K562 (cell line): ENCODE measurements at regions not wholly inside any gene's neighbourhood (a gene's known extent, or its start where the extent isn't known, plus 50 kb on each side); places are given as distances from the start of the nearest gene placed in this dataset.

Experiments
- ATAC-seq: fragments of 200-7000 bp; cut with Tn5 transposase; 3 replicates; pipeline ENCODE4 v1.9.1; 2020; ENCODE audit warnings: moderate library complexity
- BruUV-seq: library from RNA; stranded (reverse); fragments of 400-500 nt; replicated peaks from 2 replicates; lab custom pipeline; 2021; lab: Mats Ljungman, UMichigan
- CTCF ChIA-PET: fragments of 300-600 bp; formaldehyde crosslinking; extraction: SDS; loops from one replicate; lab custom pipeline; 2021; ENCODE audit warnings: low intra/inter-chr PET ratio; lab: Yijun Ruan, JAX
- POLR2A ChIA-PET: fragments of 300-600, 350-650 bp; sonication (Branson Sonifier 250); formaldehyde crosslinking; extraction: SDS; loops from one replicate; lab custom pipeline; 2021; ENCODE audit warnings: antibody characterized with exemption, inconsistent platforms; lab: Yijun Ruan, JAX
- DNase-seq, 4 experiments: peaks; one replicate each; pipeline versions ENCODE4 v3.0.0 to v3.0.0-alpha.2; 2011 to 2018; ENCODE audit warnings: low spot score in 3 of 4, mixed read lengths in 3 of 4; ENCODE audit errors: extremely low read depth in 1 of 4
- FAIRE-seq: peaks from 2 replicates; lab custom pipeline; 2011; peaks lifted over from hg19 to GRCh38; lab: Jason Lieb, UNC
- H2AFZ ChIP-seq: 2 replicates; pipeline ENCODE4 v1.6.0; 2011; ENCODE audit warnings: low read depth, low read length, control low read depth, inconsistent platforms
- H3K27ac ChIP-seq: fragments of 200-600 bp; 3 replicates; pipeline ENCODE4 v1.8.0; 2011; ENCODE audit warnings: low read depth, mild to moderate bottlenecking, control low read depth, inconsistent platforms, low read length, moderate library complexity, mixed read lengths; ENCODE audit errors: extremely low read depth
- H3K27me3 ChIP-seq, 2 experiments: fragments of 300-600 bp in 1 of 2; 2 replicates in 1 of 2; 3 replicates in 1 of 2; pipeline versions ENCODE4 v1.6.0 to v1.8.0; 2011; ENCODE audit warnings: inconsistent platforms in 2 of 2, low read length in 2 of 2, mild to moderate bottlenecking in 1 of 2, mixed read lengths in 1 of 2, moderate library complexity in 1 of 2; ENCODE audit not compliant: control insufficient read depth in 2 of 2, insufficient read depth in 2 of 2
- H3K36me3 ChIP-seq: fragments of 300-600 bp; 3 replicates; pipeline ENCODE4 v1.8.0; 2011; ENCODE audit warnings: mild to moderate bottlenecking, low read length, inconsistent platforms; ENCODE audit not compliant: control insufficient read depth, insufficient read depth
- H3K4me1 ChIP-seq, 2 experiments: fragments of 200-600 bp in 1 of 2; replicated peaks in 1 of 2; 2 replicates in 1 of 2; 3 replicates in 1 of 2; pipeline versions ENCODE4 v1.5.1 to v1.8.0; 2011; ENCODE audit warnings: inconsistent platforms in 2 of 2, low read length in 2 of 2, mild to moderate bottlenecking in 1 of 2, mixed read lengths in 1 of 2, moderate library complexity in 1 of 2; ENCODE audit not compliant: control insufficient read depth in 2 of 2, insufficient read depth in 2 of 2
- H3K4me2 ChIP-seq: 2 replicates; pipeline ENCODE4 v1.6.1; 2011; ENCODE audit warnings: low read length, control low read depth, inconsistent platforms, mixed read lengths; ENCODE audit not compliant: insufficient read depth
- H3K4me3 ChIP-seq: fragments of 200-600 bp; sonication (generic), shearing (Covaris generic); 2 replicates; pipeline ENCODE4 v1.5.1; 2016; ENCODE audit warnings: control low read depth, inconsistent platforms
- H3K79me2 ChIP-seq: fragments of 200-600 bp; 3 replicates; pipeline ENCODE4 v1.8.0; 2011; ENCODE audit warnings: low read length, inconsistent platforms; ENCODE audit not compliant: control insufficient read depth, insufficient read depth
- H3K9ac ChIP-seq, 2 experiments: 2 replicates each; pipeline versions ENCODE4 v1.6.0 to v1.6.1; 2011; ENCODE audit warnings: low read depth in 2 of 2, low read length in 2 of 2, control low read depth in 1 of 2, inconsistent platforms in 1 of 2, mild to moderate bottlenecking in 1 of 2, mixed read lengths in 1 of 2; ENCODE audit not compliant: insufficient read depth in 1 of 2
- H3K9me1 ChIP-seq: one replicate; pipeline ENCODE4 v1.6.0; 2011; ENCODE audit warnings: inconsistent platforms, mild to moderate bottlenecking, low read length, moderate library complexity; ENCODE audit not compliant: control insufficient read depth, insufficient read depth
- H3K9me3 ChIP-seq: replicated peaks from 2 replicates; pipeline ENCODE4 v1.5.1; 2011; ENCODE audit warnings: low read depth, low read length, inconsistent platforms; ENCODE audit not compliant: control insufficient read depth, insufficient read depth
- H4K20me1 ChIP-seq: replicated peaks from 2 replicates; pipeline ENCODE4 v1.6.1; 2011; ENCODE audit warnings: low read length, inconsistent platforms, mixed read lengths; ENCODE audit not compliant: control insufficient read depth, insufficient read depth
- COPS2 ChIP-seq: fragments of 450-650 bp; conservative IDR thresholded peaks from 2 replicates; pipeline ENCODE4 v1.6.1; 2016; ENCODE audit warnings: mild to moderate bottlenecking, moderate library complexity
- DIDO1 ChIP-seq: fragments of 450-650 bp; IDR thresholded peaks from 2 replicates; pipeline ENCODE4 v1.6.1; 2016; ENCODE audit warnings: low read depth, missing biosample characterization, missing genetic modification characterization
- FOS ChIP-seq: IDR thresholded peaks from 3 replicates; pipeline ENCODE4 v1.6.1; 2011; ENCODE audit not compliant: insufficient read length; ENCODE audit errors: extremely low read depth
- FOXK1 ChIP-seq: sonication (generic); formaldehyde crosslinking; IDR thresholded peaks from 2 replicates; pipeline ENCODE4 v1.8.0; 2022; ENCODE audit warnings: missing genetic modification reagents, mild to moderate bottlenecking, borderline replicate concordance
- KLF1 ChIP-seq: fragments of 450-650 bp; IDR thresholded peaks from 2 replicates; pipeline ENCODE4 v1.6.1; 2016; ENCODE audit warnings: missing genetic modification characterization, missing compliant biosample characterization
- LCOR ChIP-seq: sonication (generic); formaldehyde crosslinking; IDR thresholded peaks from 2 replicates; pipeline ENCODE4 v1.8.0; 2022; ENCODE audit warnings: mild to moderate bottlenecking, missing genetic modification reagents
- NR2C2 ChIP-seq, 2 experiments: fragments of 200-800 bp in 1 of 2; sonication (Bioruptor generic) in 1 of 2; sonication (generic) in 1 of 2; formaldehyde crosslinking in 1 of 2; IDR thresholded peaks; 2 replicates each; pipeline versions ENCODE4 v1.6.1 to v1.8.0; 2016 to 2022; ENCODE audit warnings: mild to moderate bottlenecking in 1 of 2, missing compliant biosample characterization in 1 of 2, missing genetic modification characterization in 1 of 2, missing genetic modification reagents in 1 of 2
- TAF1 ChIP-seq: IDR thresholded peaks from 2 replicates; pipeline ENCODE4 v1.6.1; 2011; ENCODE audit warnings: mild to moderate bottlenecking, low read length, moderate library complexity; ENCODE audit not compliant: insufficient read depth, control insufficient read depth, severe bottlenecking; ENCODE audit errors: extremely low read depth
- ZKSCAN3 ChIP-seq: fragments of 250-450 bp; sonication (Bioruptor Pico); IDR thresholded peaks from 2 replicates; pipeline ENCODE4 v1.4.0; 2020
- ZNF263 ChIP-seq: sonication (generic); formaldehyde crosslinking; IDR thresholded peaks from 2 replicates; pipeline ENCODE4 v1.8.0; 2022; ENCODE audit warnings: mild to moderate bottlenecking, missing genetic modification reagents, borderline replicate concordance
- ZNF274 ChIP-seq: IDR thresholded peaks from 2 replicates; pipeline ENCODE4 v1.6.1; 2011; ENCODE audit warnings: low read depth, mild to moderate bottlenecking, low read length, moderate library complexity, borderline replicate concordance
- ZNF436 ChIP-seq: fragments of 250-450, 450-650 bp; sonication (Bioruptor Pico); formaldehyde crosslinking; IDR thresholded peaks from 2 replicates; pipeline ENCODE4 v1.7.0; 2020; ENCODE audit warnings: mild to moderate bottlenecking
- ZNF445 ChIP-seq: fragments of 250-450 bp; sonication (Bioruptor Pico); IDR thresholded peaks from 2 replicates; pipeline ENCODE4 v1.4.0; 2020; ENCODE audit warnings: low read depth, mild to moderate bottlenecking, moderate library complexity
- WGBS: fragments of 100-300 bp; shearing (Covaris generic); methylation state at CpG from one replicate; pipeline ENCODE4 v1.1.6; 2016; ENCODE audit warnings: low coverage, mixed read lengths; ENCODE audit not compliant: insufficient coverage; ENCODE audit errors: missing lambda C conversion rate; 5-methylcytosine and 5-hydroxymethylcytosine counted together
- in situ Hi-C: fragments of 300-500 bp; cut with MboI; formaldehyde crosslinking; loops from 4 replicates; pipeline ENCODE4 v1.15.0; 2018; ENCODE audit warnings: inconsistent platforms, mixed read lengths
- intact Hi-C: fragments of 100-400 bp; cut with micrococcal nuclease; formaldehyde crosslinking; loops from 2 replicates; pipeline ENCODE4 v1.14.2; 2022
- TF ChIP-seq, protein P1 (sequence below): fragments of 450-650 bp; IDR thresholded peaks from 2 replicates; pipeline ENCODE4 v1.6.1; 2017; ENCODE audit warnings: mild to moderate bottlenecking, moderate library complexity
- TF ChIP-seq, protein P2 (sequence below): IDR thresholded peaks from 2 replicates; pipeline ENCODE4 v1.6.1; 2016; ENCODE audit warnings: missing genetic modification characterization, missing compliant biosample characterization
- TF ChIP-seq, protein P3 (sequence below): sonication (generic); formaldehyde crosslinking; IDR thresholded peaks from 2 replicates; pipeline ENCODE4 v1.8.1; 2023; ENCODE audit warnings: missing genetic modification reagents, mild to moderate bottlenecking, borderline replicate concordance

DNA sequence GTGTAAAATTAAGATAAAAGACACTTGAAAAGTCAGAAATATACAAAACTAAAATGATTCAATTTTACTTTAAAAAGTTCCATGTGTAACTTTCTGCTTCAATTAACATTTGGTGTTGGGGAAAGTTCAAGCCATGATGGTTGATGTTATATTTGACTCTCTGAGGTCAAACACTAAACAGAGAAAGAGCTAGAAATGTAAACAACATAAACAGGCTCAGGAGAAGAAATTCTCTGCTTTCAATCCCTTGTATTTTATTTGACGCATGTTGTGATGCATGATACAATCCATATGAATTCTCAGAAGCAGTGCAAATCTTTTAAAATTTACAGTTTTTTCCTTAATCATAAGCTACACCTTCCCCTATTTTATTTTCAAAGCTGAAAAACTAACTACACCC, 822.4 kb downstream of the PCDH18 start:
- in situ Hi-C loops (no loop called here), intact Hi-C loops (no loop called here)
- ChIA-PET POLR2A (no interaction called here), CTCF (no interaction called here)
- H3K4me3 ChIP-seq: no peak overlapping the region
- no peaks in the 10 kb centered on the region for H3K79me2 ChIP-seq
- H2AFZ ChIP-seq: no peak overlapping the region
- no peaks in the 10 kb centered on the region for H3K9me1 ChIP-seq
- no peak for ATAC-seq
- H3K36me3 ChIP-seq: no peaks in the 10 kb centered on the region
- DNase-seq: no peak
- 11% methylated on average over 1 of the region's 1 CpG for WGBS
- no peaks in the 10 kb centered on the region for H4K20me1 ChIP-seq
- H3K9ac ChIP-seq: no peak overlapping the region
- H3K27ac ChIP-seq: no peak overlapping the region
- H3K27me3 ChIP-seq: no peaks in the 10 kb centered on the region
- no peak overlapping the region for H3K4me2 ChIP-seq
- no peaks in the 10 kb centered on the region for H3K9me3 ChIP-seq
- BruUV-seq: no TSS peak
- no peak for TF ChIP-seq KLF1 (tag)
- TF ChIP-seq ZNF445 (CRISPR knock-in tag): no peak
- TF ChIP-seq, protein P1, sequence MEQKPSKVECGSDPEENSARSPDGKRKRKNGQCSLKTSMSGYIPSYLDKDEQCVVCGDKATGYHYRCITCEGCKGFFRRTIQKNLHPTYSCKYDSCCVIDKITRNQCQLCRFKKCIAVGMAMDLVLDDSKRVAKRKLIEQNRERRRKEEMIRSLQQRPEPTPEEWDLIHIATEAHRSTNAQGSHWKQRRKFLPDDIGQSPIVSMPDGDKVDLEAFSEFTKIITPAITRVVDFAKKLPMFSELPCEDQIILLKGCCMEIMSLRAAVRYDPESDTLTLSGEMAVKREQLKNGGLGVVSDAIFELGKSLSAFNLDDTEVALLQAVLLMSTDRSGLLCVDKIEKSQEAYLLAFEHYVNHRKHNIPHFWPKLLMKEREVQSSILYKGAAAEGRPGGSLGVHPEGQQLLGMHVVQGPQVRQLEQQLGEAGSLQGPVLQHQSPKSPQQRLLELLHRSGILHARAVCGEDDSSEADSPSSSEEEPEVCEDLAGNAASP: no peak
- TF ChIP-seq, protein P2, sequence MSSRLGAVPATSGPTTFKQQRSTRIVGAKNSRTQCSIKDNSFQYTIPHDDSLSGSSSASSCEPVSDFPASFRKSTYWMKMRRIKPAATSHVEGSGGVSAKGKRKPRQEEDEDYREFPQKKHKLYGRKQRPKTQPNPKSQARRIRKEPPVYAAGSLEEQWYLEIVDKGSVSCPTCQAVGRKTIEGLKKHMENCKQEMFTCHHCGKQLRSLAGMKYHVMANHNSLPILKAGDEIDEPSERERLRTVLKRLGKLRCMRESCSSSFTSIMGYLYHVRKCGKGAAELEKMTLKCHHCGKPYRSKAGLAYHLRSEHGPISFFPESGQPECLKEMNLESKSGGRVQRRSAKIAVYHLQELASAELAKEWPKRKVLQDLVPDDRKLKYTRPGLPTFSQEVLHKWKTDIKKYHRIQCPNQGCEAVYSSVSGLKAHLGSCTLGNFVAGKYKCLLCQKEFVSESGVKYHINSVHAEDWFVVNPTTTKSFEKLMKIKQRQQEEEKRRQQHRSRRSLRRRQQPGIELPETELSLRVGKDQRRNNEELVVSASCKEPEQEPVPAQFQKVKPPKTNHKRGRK (tag): no peak
- no peak for TF ChIP-seq LCOR (CRISPR knock-in tag)
- TF ChIP-seq DIDO1 (tag): no peak
- TF ChIP-seq ZNF274: no peak
- no peak for TF ChIP-seq ZNF436 (CRISPR knock-in tag)
- TF ChIP-seq FOS: no peak
- TF ChIP-seq COPS2: no peak
- TF ChIP-seq TAF1: no peak
- TF ChIP-seq ZNF263 (CRISPR knock-in tag): no peak
- no peak for TF ChIP-seq ZKSCAN3 (CRISPR knock-in tag)
- TF ChIP-seq, protein P3, sequence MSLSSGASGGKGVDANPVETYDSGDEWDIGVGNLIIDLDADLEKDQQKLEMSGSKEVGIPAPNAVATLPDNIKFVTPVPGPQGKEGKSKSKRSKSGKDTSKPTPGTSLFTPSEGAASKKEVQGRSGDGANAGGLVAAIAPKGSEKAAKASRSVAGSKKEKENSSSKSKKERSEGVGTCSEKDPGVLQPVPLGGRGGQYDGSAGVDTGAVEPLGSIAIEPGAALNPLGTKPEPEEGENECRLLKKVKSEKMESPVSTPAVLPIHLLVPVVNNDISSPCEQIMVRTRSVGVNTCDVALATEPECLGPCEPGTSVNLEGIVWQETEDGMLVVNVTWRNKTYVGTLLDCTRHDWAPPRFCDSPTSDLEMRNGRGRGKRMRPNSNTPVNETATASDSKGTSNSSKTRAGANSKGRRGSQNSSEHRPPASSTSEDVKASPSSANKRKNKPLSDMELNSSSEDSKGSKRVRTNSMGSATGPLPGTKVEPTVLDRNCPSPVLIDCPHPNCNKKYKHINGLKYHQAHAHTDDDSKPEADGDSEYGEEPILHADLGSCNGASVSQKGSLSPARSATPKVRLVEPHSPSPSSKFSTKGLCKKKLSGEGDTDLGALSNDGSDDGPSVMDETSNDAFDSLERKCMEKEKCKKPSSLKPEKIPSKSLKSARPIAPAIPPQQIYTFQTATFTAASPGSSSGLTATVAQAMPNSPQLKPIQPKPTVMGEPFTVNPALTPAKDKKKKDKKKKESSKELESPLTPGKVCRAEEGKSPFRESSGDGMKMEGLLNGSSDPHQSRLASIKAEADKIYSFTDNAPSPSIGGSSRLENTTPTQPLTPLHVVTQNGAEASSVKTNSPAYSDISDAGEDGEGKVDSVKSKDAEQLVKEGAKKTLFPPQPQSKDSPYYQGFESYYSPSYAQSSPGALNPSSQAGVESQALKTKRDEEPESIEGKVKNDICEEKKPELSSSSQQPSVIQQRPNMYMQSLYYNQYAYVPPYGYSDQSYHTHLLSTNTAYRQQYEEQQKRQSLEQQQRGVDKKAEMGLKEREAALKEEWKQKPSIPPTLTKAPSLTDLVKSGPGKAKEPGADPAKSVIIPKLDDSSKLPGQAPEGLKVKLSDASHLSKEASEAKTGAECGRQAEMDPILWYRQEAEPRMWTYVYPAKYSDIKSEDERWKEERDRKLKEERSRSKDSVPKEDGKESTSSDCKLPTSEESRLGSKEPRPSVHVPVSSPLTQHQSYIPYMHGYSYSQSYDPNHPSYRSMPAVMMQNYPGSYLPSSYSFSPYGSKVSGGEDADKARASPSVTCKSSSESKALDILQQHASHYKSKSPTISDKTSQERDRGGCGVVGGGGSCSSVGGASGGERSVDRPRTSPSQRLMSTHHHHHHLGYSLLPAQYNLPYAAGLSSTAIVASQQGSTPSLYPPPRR (CRISPR knock-in tag): no peak
- TF ChIP-seq NR2C2 (CRISPR knock-in tag; IDR thresholded peaks at IDR 0.05): no peak
- TF ChIP-seq NR2C2 (tag; IDR thresholded peaks at IDR 0.05): no peak
- no peak for TF ChIP-seq FOXK1
- FAIRE-seq: no peak
- no peaks in the 10 kb centered on the region for H3K4me1 ChIP-seq
